AG04449 (cell line): ENCODE measurements at regions not wholly inside any gene's neighbourhood (a gene's known extent, or its start where the extent isn't known, plus 50 kb on each side); places are given as distances from the start of the nearest gene placed in this dataset.
"Not testable (repeated sequence)": the region's sequence is repeated elsewhere in the genome, so short reads cannot be mapped to it uniquely, and the experiment has no call there.

ENCODE experiments used
- CTCF ChIA-PET: fragments of 350-600 bp; formaldehyde crosslinking; extraction: SDS; loops from one replicate; lab custom pipeline; 2021; ENCODE audit warnings: antibody characterized with exemption; lab: Yijun Ruan, JAX
- POLR2A ChIA-PET: fragments of 400-600, 350-600 bp; formaldehyde crosslinking; extraction: SDS; loops from one replicate; lab custom pipeline; 2020; ENCODE audit warnings: antibody characterized with exemption, inconsistent platforms; lab: Yijun Ruan, JAX
- DNase-seq: peaks from one replicate; pipeline ENCODE4 v3.0.0-alpha.2; 2010; ENCODE audit warnings: low read depth, low spot score
- H3K4me3 ChIP-seq: 2 replicates; pipeline ENCODE4 v1.5.1; 2011; ENCODE audit warnings: low read depth, mild to moderate bottlenecking, control low read depth, low read length
- CTCF ChIP-seq: IDR thresholded peaks from one replicate; pipeline ENCODE4 v1.5.1; 2011; ENCODE audit warnings: mild to moderate bottlenecking, moderate library complexity, low read length, control low read depth, inconsistent platforms; ENCODE audit not compliant: insufficient read depth; ENCODE audit errors: missing control alignments

GRCh38 chr1:91189096-91189495 is 167.3 kb upstream of the ZNF644 start:
- ChIA-PET POLR2A (no interaction called here), CTCF (no interaction called here)
- no peak for DNase-seq
- no peak overlapping the region for H3K4me3 ChIP-seq
- no peak for TF ChIP-seq CTCF

- DNase-seq, H3K4me3 ChIP-seq, POLR2A ChIA-PET: not testable (repeated sequence)
- CTCF ChIA-PET, result interaction anchor here (2.5 kb wide), 1 partner anchor 17 kb away, joined by 10 read pairs; no protein-coding TSS in a partner anchor
Measured at GRCh38 chr1:91182807-91183206, 161.0 kb upstream of the ZNF644 start.

- DNase-seq, result no peak
- TF ChIP-seq CTCF, result no peak
- ChIA-PET POLR2A (no interaction called here), CTCF (interaction anchor here (5.7 kb wide), 1 partner anchor 10 kb away, joined by 46 read pairs; no protein-coding TSS in a partner anchor)
- H3K4me3 ChIP-seq, result no peak overlapping the region
Measured at GRCh38 chr1:91176250-91176649, 154.4 kb upstream of the ZNF644 start.

GRCh38 chr1:91174734-91175133 is 152.9 kb upstream of the ZNF644 start:
- ChIA-PET CTCF (interaction anchor here (5.7 kb wide), 1 partner anchor 9 kb away, joined by 46 read pairs; no protein-coding TSS in a partner anchor), POLR2A (no interaction called here)
- no peak for DNase-seq
- no peak for TF ChIP-seq CTCF
- H3K4me3 ChIP-seq, result no peak overlapping the region

GRCh38 chr1:91173346-91173890 is 151.6 kb upstream of the ZNF644 start:
- ChIA-PET CTCF (interaction anchor here (2.1 to 5.7 kb wide), 3 partner anchors 7 to 106 kb away, joined by 6 to 46 read pairs (median 11); no protein-coding TSS in a partner anchor), POLR2A (no interaction called here)
- H3K4me3 ChIP-seq, result no peak overlapping the region
- no peak for DNase-seq
- no peak for TF ChIP-seq CTCF

- CTCF ChIA-PET, result interaction anchor here (2.1 to 2.3 kb wide), 2 partner anchors 9 to 107 kb away, joined by 6 to 11 read pairs; no protein-coding TSS in a partner anchor
- POLR2A ChIA-PET, result no interaction called here
- no peak overlapping the region for H3K4me3 ChIP-seq
- DNase-seq, result no peak
- no peak for TF ChIP-seq CTCF
Measured at GRCh38 chr1:91172541-91172940, 150.7 kb upstream of the ZNF644 start.

- CTCF ChIA-PET, result interaction anchor here (2.1 to 2.3 kb wide), 2 partner anchors 8 to 107 kb away, joined by 6 to 11 read pairs; no protein-coding TSS in a partner anchor
- POLR2A ChIA-PET, result no interaction called here
- TF ChIP-seq CTCF, result no peak
- H3K4me3 ChIP-seq, result no peak overlapping the region
- DNase-seq, result no peak
Measured at GRCh38 chr1:91171898-91172297, 150.1 kb upstream of the ZNF644 start.
